ENCODE measurements at regions not wholly inside any gene's neighbourhood (a gene's known extent, or its start where the extent isn't known, plus 50 kb on each side); places are given as distances from the start of the nearest gene placed in this dataset.

DNA sequence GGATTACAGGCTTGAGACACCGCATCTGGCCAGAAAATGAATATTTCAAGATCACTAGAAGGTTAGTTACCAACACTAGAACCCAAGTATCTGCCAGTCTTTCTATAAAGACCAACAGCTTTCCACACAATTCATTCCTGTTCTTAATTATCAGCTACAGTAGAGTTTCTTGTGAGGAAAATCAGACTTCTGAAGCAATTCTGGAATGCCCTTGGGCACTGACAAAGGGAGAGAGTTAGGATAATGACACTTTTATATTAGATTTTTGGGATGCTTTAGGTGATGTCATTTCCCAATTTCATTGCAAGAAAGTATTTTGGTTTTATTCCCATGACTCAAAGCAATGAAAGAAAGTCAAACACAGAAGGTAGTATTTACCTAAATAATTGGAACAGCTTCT lies 497.0 kb upstream of the TUSC1 start:
- ChIA-PET CTCF (no interaction called here), POLR2A (no interaction called here)
- ATAC-seq (no peak), DNase-seq (no peak)
- intact Hi-C loops (cut with micrococcal nuclease): no loop called here
- no peaks in the 10 kb centered on the region for H3K27me3 Mint-ChIP-seq
- H3K4me1 Mint-ChIP-seq (ENCODE audit: low read depth): no peaks in the 10 kb centered on the region
- TF ChIP-seq, protein P1, sequence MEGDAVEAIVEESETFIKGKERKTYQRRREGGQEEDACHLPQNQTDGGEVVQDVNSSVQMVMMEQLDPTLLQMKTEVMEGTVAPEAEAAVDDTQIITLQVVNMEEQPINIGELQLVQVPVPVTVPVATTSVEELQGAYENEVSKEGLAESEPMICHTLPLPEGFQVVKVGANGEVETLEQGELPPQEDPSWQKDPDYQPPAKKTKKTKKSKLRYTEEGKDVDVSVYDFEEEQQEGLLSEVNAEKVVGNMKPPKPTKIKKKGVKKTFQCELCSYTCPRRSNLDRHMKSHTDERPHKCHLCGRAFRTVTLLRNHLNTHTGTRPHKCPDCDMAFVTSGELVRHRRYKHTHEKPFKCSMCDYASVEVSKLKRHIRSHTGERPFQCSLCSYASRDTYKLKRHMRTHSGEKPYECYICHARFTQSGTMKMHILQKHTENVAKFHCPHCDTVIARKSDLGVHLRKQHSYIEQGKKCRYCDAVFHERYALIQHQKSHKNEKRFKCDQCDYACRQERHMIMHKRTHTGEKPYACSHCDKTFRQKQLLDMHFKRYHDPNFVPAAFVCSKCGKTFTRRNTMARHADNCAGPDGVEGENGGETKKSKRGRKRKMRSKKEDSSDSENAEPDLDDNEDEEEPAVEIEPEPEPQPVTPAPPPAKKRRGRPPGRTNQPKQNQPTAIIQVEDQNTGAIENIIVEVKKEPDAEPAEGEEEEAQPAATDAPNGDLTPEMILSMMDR (IDR thresholded peaks at IDR 0.05): no peak
- H3K36me3 Mint-ChIP-seq (ENCODE audit: low read depth): no peaks in the 10 kb centered on the region
- H3K9me3 Mint-ChIP-seq: peaks cover 7% of the 10 kb centered on the region
- H3K4me3 Mint-ChIP-seq: no peak overlapping the region
- no peak overlapping the region for H3K27ac Mint-ChIP-seq

DNA sequence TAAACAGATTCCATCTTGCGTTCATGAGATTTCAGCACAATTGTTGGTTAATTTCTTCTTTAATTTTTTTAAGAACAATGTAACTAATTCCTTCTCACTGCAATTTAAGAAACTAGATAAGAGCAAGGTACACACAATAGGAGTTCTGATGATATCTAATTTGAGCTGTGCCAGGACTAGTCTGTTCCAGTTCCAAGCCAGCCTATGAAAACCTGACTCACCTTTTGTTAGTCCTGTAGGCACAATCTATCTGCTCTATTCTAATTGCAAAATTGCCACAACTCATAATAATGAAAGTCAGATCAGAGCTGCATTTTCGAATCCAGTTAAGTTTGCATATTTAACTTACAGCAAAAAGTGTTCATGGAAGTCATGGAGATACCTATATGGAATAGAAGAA lies 494.1 kb upstream of the TUSC1 start:
- Mint-ChIP-seq H3K9me3 (peaks cover 7% of the 10 kb centered on the region), H3K4me1 (ENCODE audit: low read depth) (no peaks in the 10 kb centered on the region), H3K27me3 (no peaks in the 10 kb centered on the region), H3K36me3 (ENCODE audit: low read depth) (no peaks in the 10 kb centered on the region), H3K27ac (no peak overlapping the region), H3K4me3 (no peak overlapping the region)
- intact Hi-C loops (cut with micrococcal nuclease): no loop called here
- DNase-seq (no peak), ATAC-seq (no peak)
- POLR2A ChIA-PET: no interaction called here
- CTCF ChIA-PET: no interaction called here
- TF ChIP-seq, protein P1 (IDR thresholded peaks at IDR 0.05): no peak

DNA sequence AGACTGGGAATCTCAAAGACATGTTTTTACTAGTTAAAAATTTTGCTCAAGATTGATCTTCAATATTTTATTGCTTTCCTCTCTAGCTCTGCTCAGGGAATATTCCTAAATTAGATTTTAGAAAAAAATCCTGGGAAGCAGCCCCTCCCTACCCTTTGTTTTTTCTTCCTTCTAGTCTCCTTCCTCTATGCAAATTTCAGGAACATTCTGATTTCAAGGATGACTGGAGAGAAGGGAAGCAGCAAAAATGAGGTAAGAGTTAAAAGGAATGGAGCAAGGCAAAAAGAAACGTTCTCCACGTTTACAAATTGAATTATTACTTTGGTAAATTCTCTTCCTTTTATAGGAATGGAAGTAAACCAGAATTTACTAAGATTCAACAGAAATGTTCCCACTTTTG lies 493.4 kb upstream of the TUSC1 start:
- H3K9me3 Mint-ChIP-seq: peaks cover 7% of the 10 kb centered on the region
- no peaks in the 10 kb centered on the region for H3K27me3 Mint-ChIP-seq
- no peak overlapping the region for H3K27ac Mint-ChIP-seq
- H3K4me1 Mint-ChIP-seq (ENCODE audit: low read depth): no peaks in the 10 kb centered on the region
- DNase-seq (no peak), ATAC-seq (no peak)
- H3K36me3 Mint-ChIP-seq (ENCODE audit: low read depth): no peaks in the 10 kb centered on the region
- intact Hi-C loops (cut with micrococcal nuclease): no loop called here
- CTCF ChIA-PET: no interaction called here
- POLR2A ChIA-PET: no interaction called here
- no peak overlapping the region for H3K4me3 Mint-ChIP-seq
- TF ChIP-seq, protein P1 (IDR thresholded peaks at IDR 0.05): no peak

DNA sequence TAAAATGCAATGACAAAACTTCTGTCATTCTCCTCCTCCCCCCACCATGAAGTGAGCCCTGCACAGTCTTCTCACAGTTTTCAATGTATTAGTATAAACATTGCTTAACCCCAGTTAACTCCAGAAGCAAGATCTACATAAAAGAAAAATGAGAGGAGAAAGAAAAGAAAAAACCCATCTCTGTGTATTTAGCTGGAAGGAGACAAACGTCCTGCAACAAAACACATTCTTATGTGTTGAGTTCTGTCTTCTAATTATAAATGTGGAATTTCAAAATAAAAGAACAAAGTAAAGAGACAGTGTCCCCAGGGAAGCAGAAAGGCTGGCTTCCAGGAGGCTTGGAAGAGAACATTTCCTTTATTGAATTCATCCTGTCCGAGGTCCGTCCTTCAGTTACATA lies 491.9 kb upstream of the TUSC1 start:
- no peak overlapping the region for H3K4me3 Mint-ChIP-seq
- H3K27ac Mint-ChIP-seq: no peak overlapping the region
- POLR2A ChIA-PET: no interaction called here
- no peaks in the 10 kb centered on the region for H3K4me1 Mint-ChIP-seq (ENCODE audit: low read depth)
- CTCF ChIA-PET: no interaction called here
- no peak for DNase-seq
- peaks cover 7% of the 10 kb centered on the region for H3K9me3 Mint-ChIP-seq
- TF ChIP-seq, protein P1 (IDR thresholded peaks at IDR 0.05): no peak
- no peaks in the 10 kb centered on the region for H3K36me3 Mint-ChIP-seq (ENCODE audit: low read depth)
- H3K27me3 Mint-ChIP-seq: no peaks in the 10 kb centered on the region
- intact Hi-C loops (cut with micrococcal nuclease): no loop called here
- no peak for ATAC-seq

DNA sequence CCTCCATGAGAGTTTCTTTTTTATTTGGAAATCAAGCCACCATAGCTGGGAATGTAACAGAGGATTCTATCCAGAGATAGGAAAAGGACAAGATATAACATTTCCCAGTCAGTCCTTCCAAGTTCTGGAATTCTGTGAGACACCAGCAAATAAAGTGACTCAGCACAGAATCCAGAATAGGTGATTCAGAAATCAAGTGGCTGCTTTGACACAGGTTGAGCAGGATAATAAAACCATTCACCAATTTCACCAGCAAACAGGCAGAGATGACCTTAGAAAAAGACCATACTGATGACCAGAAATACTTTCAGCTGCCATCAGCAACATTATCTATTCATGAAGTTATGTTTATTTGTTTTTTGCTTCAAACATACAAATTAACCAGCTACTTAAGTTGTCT lies 491.5 kb upstream of the TUSC1 start:
- POLR2A ChIA-PET: no interaction called here
- no peak overlapping the region for H3K27ac Mint-ChIP-seq

More for the DNA sequence above, 491.5 kb upstream of the TUSC1 start:
- no peaks in the 10 kb centered on the region for H3K4me1 Mint-ChIP-seq (ENCODE audit: low read depth)
- H3K9me3 Mint-ChIP-seq: peaks cover 7% of the 10 kb centered on the region
- H3K27me3 Mint-ChIP-seq: no peaks in the 10 kb centered on the region
- intact Hi-C loops (cut with micrococcal nuclease): no loop called here
- no peak overlapping the region for H3K4me3 Mint-ChIP-seq
- ATAC-seq (no peak), DNase-seq (no peak)
- TF ChIP-seq, protein P1 (IDR thresholded peaks at IDR 0.05): no peak
- H3K36me3 Mint-ChIP-seq (ENCODE audit: low read depth): no peaks in the 10 kb centered on the region
- CTCF ChIA-PET: no interaction called here
